H9 (cell line): ENCODE measurements at regions not wholly inside any gene's neighbourhood (a gene's known extent, or its start where the extent isn't known, plus 50 kb on each side); places are given as distances from the start of the nearest gene placed in this dataset.

Experiments used
- DNase-seq: peaks from one replicate; pipeline ENCODE4 v3.0.0-alpha.2; 2017
- H2AFZ ChIP-seq: one replicate; pipeline ENCODE4 v1.6.1; 2013; ENCODE audit warnings: mild to moderate bottlenecking, low read length, control low read depth, moderate library complexity
- H2AK5ac ChIP-seq: 2 replicates; pipeline ENCODE4 v1.6.1; 2013; ENCODE audit warnings: low read length, control low read depth, mixed read lengths; ENCODE audit not compliant: insufficient read length
- H2BK120ac ChIP-seq: one replicate; pipeline ENCODE4 v1.6.1; 2013; ENCODE audit warnings: low read depth, mild to moderate bottlenecking, low read length, control low read depth, inconsistent platforms; ENCODE audit not compliant: poor library complexity, severe bottlenecking
- H2BK12ac ChIP-seq: 2 replicates; pipeline ENCODE4 v1.6.1; 2013; ENCODE audit warnings: low read length, control low read depth, mixed read lengths, low read depth; ENCODE audit not compliant: insufficient read length
- H2BK15ac ChIP-seq: 2 replicates; pipeline ENCODE4 v1.6.1; 2013; ENCODE audit warnings: low read depth, low read length, control low read depth
- H2BK20ac ChIP-seq: one replicate; pipeline ENCODE4 v1.6.1; 2013; ENCODE audit warnings: low read depth, mild to moderate bottlenecking, low read length, control low read depth, inconsistent platforms; ENCODE audit not compliant: poor library complexity, severe bottlenecking
- H2BK5ac ChIP-seq: 2 replicates; pipeline ENCODE4 v1.6.1; 2013; ENCODE audit warnings: low read length, control low read depth, mixed read lengths; ENCODE audit not compliant: insufficient read length
- H3K14ac ChIP-seq: 2 replicates; pipeline ENCODE4 v1.6.1; 2013; ENCODE audit warnings: low read length, control low read depth; ENCODE audit not compliant: insufficient read depth
- H3K18ac ChIP-seq: 2 replicates; pipeline ENCODE4 v1.6.1; 2013; ENCODE audit warnings: low read depth, mild to moderate bottlenecking, mixed read lengths, low read length, control low read depth; ENCODE audit not compliant: insufficient read length
- H3K23ac ChIP-seq: 2 replicates; pipeline ENCODE4 v1.6.1; 2013; ENCODE audit warnings: low read length, control low read depth, mixed read lengths, low read depth; ENCODE audit not compliant: insufficient read length
- H3K23me2 ChIP-seq: 2 replicates; pipeline ENCODE4 v1.6.1; 2013; ENCODE audit warnings: low read depth, mild to moderate bottlenecking, mixed read lengths, low read length, control low read depth; ENCODE audit not compliant: insufficient read length, poor library complexity, severe bottlenecking
- H3K27ac ChIP-seq: 2 replicates; pipeline ENCODE4 v1.5.1; 2013; ENCODE audit warnings: low read length, control low read depth, mixed read lengths, low read depth; ENCODE audit not compliant: insufficient read length
- H3K27me3 ChIP-seq: 2 replicates; pipeline ENCODE4 v1.6.1; 2013; ENCODE audit warnings: low read length, control low read depth, inconsistent platforms; ENCODE audit not compliant: insufficient read depth
- H3K4ac ChIP-seq: 2 replicates; pipeline ENCODE4 v1.6.1; 2013; ENCODE audit warnings: low read depth, mild to moderate bottlenecking, control low read depth, inconsistent platforms, low read length, moderate library complexity
- H3K4me1 ChIP-seq: 2 replicates; pipeline ENCODE4 v1.6.1; 2013; ENCODE audit warnings: low read length, control low read depth, inconsistent platforms; ENCODE audit not compliant: insufficient read depth
- H3K4me2 ChIP-seq: 2 replicates; pipeline ENCODE4 v1.6.1; 2013; ENCODE audit warnings: low read length, control low read depth, mixed read lengths; ENCODE audit not compliant: insufficient read length, insufficient read depth
- H3K56ac ChIP-seq: 2 replicates; pipeline ENCODE4 v1.6.1; 2013; ENCODE audit warnings: low read depth, mild to moderate bottlenecking, mixed read lengths, low read length, control low read depth; ENCODE audit not compliant: insufficient read length
- H3K79me1 ChIP-seq: 2 replicates; pipeline ENCODE4 v1.6.1; 2013; ENCODE audit warnings: low read depth, mild to moderate bottlenecking, moderate library complexity, low read length, control low read depth, inconsistent platforms; ENCODE audit not compliant: insufficient read depth, poor library complexity, severe bottlenecking
- H3K79me2 ChIP-seq: 2 replicates; pipeline ENCODE4 v1.6.1; 2013; ENCODE audit warnings: low read length, control low read depth, inconsistent platforms; ENCODE audit not compliant: insufficient read depth
- H3K9ac ChIP-seq: 2 replicates; pipeline ENCODE4 v1.6.1; 2013; ENCODE audit warnings: low read length, control low read depth, mixed read lengths; ENCODE audit not compliant: insufficient read length; ENCODE audit errors: extremely low read depth
- H3K9me3 ChIP-seq: one replicate; pipeline ENCODE4 v1.6.1; 2013; ENCODE audit warnings: low read depth, low read length, inconsistent platforms; ENCODE audit not compliant: control insufficient read depth
- H3T11ph ChIP-seq: one replicate; pipeline ENCODE4 v1.6.1; 2013; ENCODE audit warnings: mild to moderate bottlenecking, low read length, control low read depth, inconsistent platforms
- H4K20me1 ChIP-seq: one replicate; pipeline ENCODE4 v1.6.1; 2013; ENCODE audit not compliant: control insufficient read depth, insufficient read length, insufficient read depth
- H4K5ac ChIP-seq: 2 replicates; pipeline ENCODE4 v1.6.1; 2013; ENCODE audit warnings: low read depth, mild to moderate bottlenecking, mixed read lengths, low read length, control low read depth; ENCODE audit not compliant: insufficient read length
- H4K8ac ChIP-seq: replicated peaks from 2 replicates; pipeline ENCODE4 v1.6.1; 2013; ENCODE audit warnings: low read length, control low read depth, mixed read lengths, low read depth; ENCODE audit not compliant: insufficient read length
- H4K91ac ChIP-seq: 2 replicates; pipeline ENCODE4 v1.6.1; 2013; ENCODE audit warnings: low read depth, mild to moderate bottlenecking, moderate library complexity, mixed read lengths, low read length, control low read depth; ENCODE audit not compliant: insufficient read length
- H3K27ac Mint-ChIP-seq, 3 experiments: 2 replicates in 2 of 3; 3 replicates in 1 of 3; pipeline ENCODE4 v1.8.0; 2020 to 2021; ENCODE audit warnings: mixed read lengths in 3 of 3, mild to moderate bottlenecking in 1 of 3, moderate library complexity in 1 of 3
- H3K27me3 Mint-ChIP-seq: 2 replicates; pipeline ENCODE4 v1.8.0; 2021; ENCODE audit warnings: low read depth, mild to moderate bottlenecking, moderate library complexity, mixed read lengths
- H3K36me3 Mint-ChIP-seq, 3 experiments: 2 replicates in 2 of 3; 3 replicates in 1 of 3; pipeline ENCODE4 v1.8.0; 2020 to 2021; ENCODE audit warnings: low read depth in 3 of 3, mixed read lengths in 3 of 3; ENCODE audit not compliant: insufficient read depth in 1 of 3
- H3K4me1 Mint-ChIP-seq, 2 experiments: 2 replicates each; pipeline ENCODE4 v1.8.0; 2020; ENCODE audit warnings: mixed read lengths in 2 of 2
- H3K4me3 Mint-ChIP-seq, 2 experiments: 2 replicates in 1 of 2; 3 replicates in 1 of 2; pipeline ENCODE4 v1.8.0; 2020 to 2021; ENCODE audit warnings: mild to moderate bottlenecking in 2 of 2, mixed read lengths in 2 of 2, moderate library complexity in 1 of 2
- H3K9me3 Mint-ChIP-seq, 2 experiments: 2 replicates in 1 of 2; 3 replicates in 1 of 2; pipeline ENCODE4 v1.8.0; 2020; ENCODE audit warnings: mild to moderate bottlenecking in 2 of 2, mixed read lengths in 2 of 2, moderate library complexity in 1 of 2
- WGBS: extraction: QIAGEN DNeasy Blood & Tissue Kit; methylation state at CpG from one replicate; pipeline ENCODE4 v1.1.7; 2013; ENCODE audit warnings: missing lambda C conversion rate, low lambda C conversion rate, mixed read lengths; ENCODE audit not compliant: insufficient read length; ENCODE audit errors: extremely low coverage; 5-methylcytosine and 5-hydroxymethylcytosine counted together
- TF ChIP-seq, protein P1 (sequence below): fragments of 200-600 bp; sonication (generic); conservative IDR thresholded peaks from 3 replicates; pipeline ENCODE4 v1.8.0; 2021; ENCODE audit warnings: antibody characterized with exemption, mild to moderate bottlenecking

DNA sequence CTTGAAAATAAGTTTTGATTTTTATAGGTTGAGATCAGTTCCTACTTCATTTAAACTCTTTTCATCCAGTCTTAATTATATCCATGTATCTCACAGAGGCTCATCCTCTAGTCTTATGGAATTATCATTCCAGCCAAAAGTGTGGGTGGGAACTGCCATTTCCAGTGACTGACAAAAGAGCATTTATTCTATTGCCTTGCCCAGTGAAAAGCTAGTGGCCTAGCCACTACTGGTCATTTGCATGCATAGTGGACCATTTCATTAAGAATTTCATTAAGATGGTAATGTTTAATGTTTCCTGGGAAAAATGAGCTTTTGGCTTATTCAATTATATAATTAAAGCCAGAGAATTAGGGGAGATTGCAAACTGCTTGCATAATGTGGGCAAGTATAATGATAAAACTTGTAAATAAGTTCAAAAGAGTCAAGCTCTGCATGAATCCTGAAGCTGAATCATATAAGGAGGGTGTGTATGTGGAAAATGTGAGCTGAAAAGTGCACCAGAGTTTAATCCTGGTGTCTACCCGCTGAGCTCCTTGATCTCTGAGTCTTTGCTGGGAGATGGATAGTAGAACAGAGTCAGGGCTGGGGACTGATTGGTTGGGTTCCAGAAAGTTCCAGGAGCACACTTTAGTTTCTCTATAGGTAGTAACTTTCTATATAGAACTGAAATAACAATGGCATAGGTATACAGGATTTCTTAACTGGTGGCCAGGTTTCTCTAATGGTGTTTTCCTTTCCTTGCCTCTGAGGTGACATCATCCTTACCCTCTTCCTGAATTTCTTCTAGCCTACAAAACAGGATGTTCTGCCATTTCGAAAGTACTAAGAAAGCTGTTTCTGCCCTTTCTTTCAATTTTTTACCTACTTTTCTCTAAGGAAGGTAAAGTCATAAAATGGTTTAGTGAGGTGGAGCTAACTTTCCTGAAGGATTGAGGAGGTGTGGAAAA, 78.5 kb downstream of the KIF4B start:
- H4K91ac ChIP-seq = no peak overlapping the region
- H2AFZ ChIP-seq = no peak overlapping the region
- H3K79me2 ChIP-seq = no peaks in the 10 kb centered on the region
- no peak overlapping the region for H3K23ac ChIP-seq
- no peak overlapping the region for H3K27ac ChIP-seq
- H3K27me3 Mint-ChIP-seq = no peaks in the 10 kb centered on the region
- no peak overlapping the region for H3K9ac ChIP-seq
- no peak overlapping the region for H3K14ac ChIP-seq
- TF ChIP-seq, protein P1, sequence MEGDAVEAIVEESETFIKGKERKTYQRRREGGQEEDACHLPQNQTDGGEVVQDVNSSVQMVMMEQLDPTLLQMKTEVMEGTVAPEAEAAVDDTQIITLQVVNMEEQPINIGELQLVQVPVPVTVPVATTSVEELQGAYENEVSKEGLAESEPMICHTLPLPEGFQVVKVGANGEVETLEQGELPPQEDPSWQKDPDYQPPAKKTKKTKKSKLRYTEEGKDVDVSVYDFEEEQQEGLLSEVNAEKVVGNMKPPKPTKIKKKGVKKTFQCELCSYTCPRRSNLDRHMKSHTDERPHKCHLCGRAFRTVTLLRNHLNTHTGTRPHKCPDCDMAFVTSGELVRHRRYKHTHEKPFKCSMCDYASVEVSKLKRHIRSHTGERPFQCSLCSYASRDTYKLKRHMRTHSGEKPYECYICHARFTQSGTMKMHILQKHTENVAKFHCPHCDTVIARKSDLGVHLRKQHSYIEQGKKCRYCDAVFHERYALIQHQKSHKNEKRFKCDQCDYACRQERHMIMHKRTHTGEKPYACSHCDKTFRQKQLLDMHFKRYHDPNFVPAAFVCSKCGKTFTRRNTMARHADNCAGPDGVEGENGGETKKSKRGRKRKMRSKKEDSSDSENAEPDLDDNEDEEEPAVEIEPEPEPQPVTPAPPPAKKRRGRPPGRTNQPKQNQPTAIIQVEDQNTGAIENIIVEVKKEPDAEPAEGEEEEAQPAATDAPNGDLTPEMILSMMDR = no peak
- no peaks in the 10 kb centered on the region for H3K79me1 ChIP-seq
- no peak overlapping the region for H3K27ac Mint-ChIP-seq
- no peaks in the 10 kb centered on the region for H3K9me3 ChIP-seq
- no peak overlapping the region for H2BK20ac ChIP-seq
- no CpG with 5 or more reads among the region's 2 CpGs for WGBS
- no peak overlapping the region for H2BK5ac ChIP-seq
- no peak overlapping the region for H3K56ac ChIP-seq
- no peak overlapping the region for H2AK5ac ChIP-seq
- H3K9me3 Mint-ChIP-seq = no peaks in the 10 kb centered on the region; a peak in 1 of 5 replicates
- no peak overlapping the region for H3T11ph ChIP-seq
- no peak overlapping the region for H2BK12ac ChIP-seq
- no peak overlapping the region for H4K8ac ChIP-seq
- H3K4ac ChIP-seq = no peak overlapping the region
- no peaks in the 10 kb centered on the region for H3K36me3 Mint-ChIP-seq
- no peaks in the 10 kb centered on the region for H3K4me1 Mint-ChIP-seq
- no peak for DNase-seq
- no peak overlapping the region for H3K4me3 Mint-ChIP-seq
- no peaks in the 10 kb centered on the region for H3K4me1 ChIP-seq
- no peaks in the 10 kb centered on the region for H4K20me1 ChIP-seq
- H3K27me3 ChIP-seq = no peaks in the 10 kb centered on the region
- H3K18ac ChIP-seq = no peak overlapping the region
- no peak overlapping the region for H3K4me2 ChIP-seq
- H3K23me2 ChIP-seq = no peaks in the 10 kb centered on the region
- H2BK15ac ChIP-seq = no peak overlapping the region
- H4K5ac ChIP-seq = no peak overlapping the region
- H2BK120ac ChIP-seq = no peak overlapping the region
